ENCODE measurements at regions not wholly inside any gene's neighbourhood (a gene's known extent, or its start where the extent isn't known, plus 50 kb on each side); places are given as distances from the start of the nearest gene placed in this dataset.

DNA sequence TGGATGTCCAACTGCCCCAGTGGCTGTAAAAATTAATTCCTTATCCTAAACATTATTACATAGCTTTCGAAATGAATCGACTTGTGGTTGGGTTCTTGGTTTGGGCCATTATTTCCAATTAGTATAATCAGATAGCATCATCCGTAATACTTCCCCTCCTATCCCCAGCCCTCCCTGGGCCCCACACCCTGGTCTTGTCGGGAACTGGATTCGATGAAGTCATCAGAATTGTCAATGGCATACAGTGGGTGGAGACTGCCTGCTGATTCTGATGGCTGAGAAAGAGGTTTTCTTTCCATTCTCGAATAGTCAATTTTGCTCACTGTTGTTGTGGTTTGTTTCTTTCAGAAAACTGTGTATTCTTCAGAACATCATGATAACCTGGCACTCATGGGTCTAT lies 395.1 kb downstream of the SEC14L1 start:
- no peak for TF ChIP-seq TAF1 (IDR thresholded peaks at IDR 0.05; ENCODE audit: low read depth, low read length)
- TF ChIP-seq POLR2A (IDR thresholded peaks at IDR 0.05; ENCODE audit: low read depth, low read length): no peak
- no peak for TF ChIP-seq PAX5 (IDR thresholded peaks at IDR 0.05; ENCODE audit: insufficient read depth, low read length, severe bottlenecking)
- no peak for TF ChIP-seq POLR2AphosphoS5 (IDR thresholded peaks at IDR 0.05; ENCODE audit: low read depth, low read length)
- TF ChIP-seq POU2F2 (IDR thresholded peaks at IDR 0.05; ENCODE audit: low read depth, low read length): no peak
